HG03139 (cell line): ENCODE measurements at regions not wholly inside any gene's neighbourhood (a gene's known extent, or its start where the extent isn't known, plus 50 kb on each side); places are given as distances from the start of the nearest gene placed in this dataset.
"Not testable (repeated sequence)": the region's sequence is repeated elsewhere in the genome, so short reads cannot be mapped to it uniquely, and the experiment has no call there.

Experiments
- ATAC-seq: cut with Tn5 transposase; IDR thresholded peaks from one replicate; pipeline ENCODE4 v1.9.1; 2021; ENCODE audit not compliant: unreplicated experiment

DNA sequence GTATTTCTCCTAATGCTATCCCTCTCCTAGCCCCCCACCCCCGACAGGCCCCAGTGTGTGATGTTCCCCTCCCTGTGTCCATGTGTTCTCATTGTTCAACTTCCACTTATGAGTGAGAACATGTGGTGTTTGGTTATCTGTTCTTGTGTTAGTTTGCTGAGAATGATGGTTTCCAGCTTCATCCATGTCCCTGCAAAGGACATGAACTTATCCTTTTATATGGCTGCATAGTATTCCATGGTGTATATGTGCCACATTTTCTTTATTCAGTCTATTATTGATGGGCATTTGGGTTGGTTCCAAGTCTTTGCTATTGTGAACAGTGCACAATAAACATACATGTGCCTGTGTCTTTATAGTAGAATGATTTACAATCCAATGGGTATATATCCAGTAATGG, 362.0 kb upstream of the GYPC start:
- not testable (repeated sequence) for ATAC-seq

DNA sequence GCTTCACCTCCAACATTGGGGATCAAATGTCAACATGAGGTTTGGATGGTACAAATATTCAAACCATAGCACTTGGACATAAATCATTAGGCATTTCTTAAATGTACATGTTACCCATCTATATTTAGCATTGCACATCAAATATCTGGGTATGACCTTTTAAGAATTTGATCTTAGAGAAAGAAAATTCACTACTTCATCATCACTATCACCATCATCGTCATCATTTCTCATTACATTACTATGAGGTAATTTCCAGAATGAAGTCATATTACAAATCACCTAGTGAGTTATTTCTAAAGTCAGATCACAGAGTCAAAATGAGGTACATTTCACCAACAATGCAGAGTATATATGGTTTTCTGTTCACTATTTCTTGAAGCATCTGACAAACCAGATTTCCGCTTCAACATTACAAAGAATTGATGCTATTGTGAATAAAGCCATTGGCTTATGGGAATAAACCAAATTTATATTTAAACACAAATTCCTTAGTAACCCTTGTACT, 356.4 kb upstream of the GYPC start:
- no peak for ATAC-seq

DNA sequence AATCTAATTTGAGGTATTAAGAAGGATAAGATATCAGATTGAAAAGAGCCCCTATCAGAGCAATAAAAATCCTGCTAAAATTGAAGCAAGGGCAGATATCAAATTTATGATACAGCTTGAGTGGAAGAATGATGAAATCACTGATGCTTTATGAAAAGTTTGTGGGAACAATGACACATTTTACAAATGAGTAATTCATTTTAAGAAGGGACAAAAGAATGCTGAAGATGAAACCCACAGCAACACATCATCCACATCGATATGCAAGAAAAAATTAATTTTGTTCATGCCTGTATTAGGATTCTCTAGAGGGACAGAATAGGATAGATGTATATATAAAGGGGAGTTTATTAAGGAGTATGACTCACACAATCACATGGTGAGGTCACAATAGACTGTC, 355.6 kb upstream of the GYPC start:
- no peak for ATAC-seq

DNA sequence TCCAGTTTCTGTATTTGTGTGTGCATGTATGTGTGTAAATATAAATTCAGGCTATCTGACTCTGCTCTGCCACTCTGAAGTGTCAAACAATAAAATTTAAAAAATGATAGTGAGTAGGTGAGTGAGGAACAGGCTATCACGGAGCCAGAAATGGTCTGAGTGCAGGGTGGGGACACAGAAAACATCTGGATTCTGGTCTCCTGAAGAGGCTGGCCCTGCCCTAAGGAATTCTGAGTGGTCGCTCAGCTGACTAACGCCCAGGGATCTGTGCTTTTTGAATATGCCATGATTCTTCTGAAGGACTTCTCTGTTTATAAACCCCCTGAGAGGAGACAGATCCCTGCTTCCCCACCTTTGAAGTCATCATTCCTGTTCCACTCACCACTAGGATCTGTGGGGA, 353.9 kb upstream of the GYPC start:
- ATAC-seq = no peak

DNA sequence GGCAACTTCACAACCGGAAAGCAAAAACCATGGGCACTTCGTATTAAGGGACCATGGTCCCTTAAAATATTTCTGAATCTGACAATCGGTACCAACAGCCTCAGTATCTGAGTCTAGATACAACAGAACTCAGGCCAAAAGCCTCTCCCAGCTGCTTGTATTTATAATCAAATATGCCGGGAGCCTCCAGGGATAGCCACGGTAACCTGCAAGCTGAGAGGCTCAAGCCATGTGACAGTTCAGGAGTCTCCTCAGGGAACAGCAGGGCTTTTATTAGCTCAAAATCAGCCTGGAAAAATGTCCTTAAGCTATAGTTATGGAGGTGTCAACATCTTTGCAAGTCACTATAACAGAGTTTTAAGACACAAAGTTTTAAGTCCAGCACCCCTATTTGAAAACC, 352.8 kb upstream of the GYPC start:
- no peak for ATAC-seq

DNA sequence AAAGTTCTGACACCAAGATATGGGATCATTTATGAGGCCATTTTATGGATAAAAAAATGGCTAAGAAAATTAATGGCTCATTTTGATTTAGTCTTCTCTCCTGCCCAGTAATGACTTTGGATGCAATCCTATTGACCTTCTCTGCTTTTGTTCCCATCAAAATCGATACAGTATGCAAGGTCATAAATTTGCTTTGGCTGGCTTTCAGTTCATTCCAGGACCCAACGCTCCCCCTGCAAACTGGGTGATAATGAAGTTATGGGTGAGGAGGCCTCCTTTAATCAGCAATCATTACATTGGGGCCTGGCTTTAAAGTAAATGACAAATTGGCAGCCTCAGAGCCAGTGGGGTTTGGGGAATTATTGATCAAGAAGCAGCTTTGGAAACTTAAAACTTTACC, 351.8 kb upstream of the GYPC start:
- ATAC-seq = no peak

DNA sequence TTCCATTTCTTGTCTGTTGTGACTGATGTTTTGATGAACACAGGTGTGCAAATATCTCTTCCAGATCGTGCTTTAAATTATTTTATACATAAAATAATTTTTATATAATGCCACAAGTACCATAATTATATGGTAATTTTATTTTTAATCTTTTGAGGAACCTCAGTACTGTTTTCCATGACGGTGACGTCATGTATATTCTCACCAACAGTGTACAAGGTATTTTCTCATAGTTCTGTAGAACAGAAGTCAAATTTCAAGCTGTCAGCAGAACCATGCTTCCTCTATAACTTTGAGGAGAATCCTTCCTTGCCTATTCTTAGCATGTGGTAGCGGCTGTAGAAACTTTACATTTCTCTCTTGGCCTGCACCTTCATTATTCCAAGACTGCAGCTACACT, 349.4 kb upstream of the GYPC start:
- ATAC-seq = no peak

DNA sequence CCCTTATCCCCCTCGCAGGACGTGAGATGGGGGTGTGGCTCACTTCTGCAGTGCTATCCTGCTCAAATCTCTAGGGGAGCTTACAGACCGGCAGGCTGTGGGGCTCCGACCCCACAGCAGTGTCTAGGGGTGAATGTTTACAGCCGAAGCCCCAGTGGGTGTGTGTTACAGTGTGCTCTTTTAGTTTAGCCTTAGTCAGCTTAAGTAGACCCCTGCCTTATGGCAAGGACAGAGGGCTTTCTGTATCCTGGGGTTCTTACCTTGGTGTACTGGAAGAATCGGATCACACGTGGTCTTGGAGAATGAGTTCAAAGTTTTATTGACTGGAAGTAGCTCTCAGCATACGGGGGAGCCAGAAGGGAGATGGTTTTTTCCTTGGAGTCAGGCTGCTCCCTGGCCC, 348.2 kb upstream of the GYPC start:
- ATAC-seq = no peak

DNA sequence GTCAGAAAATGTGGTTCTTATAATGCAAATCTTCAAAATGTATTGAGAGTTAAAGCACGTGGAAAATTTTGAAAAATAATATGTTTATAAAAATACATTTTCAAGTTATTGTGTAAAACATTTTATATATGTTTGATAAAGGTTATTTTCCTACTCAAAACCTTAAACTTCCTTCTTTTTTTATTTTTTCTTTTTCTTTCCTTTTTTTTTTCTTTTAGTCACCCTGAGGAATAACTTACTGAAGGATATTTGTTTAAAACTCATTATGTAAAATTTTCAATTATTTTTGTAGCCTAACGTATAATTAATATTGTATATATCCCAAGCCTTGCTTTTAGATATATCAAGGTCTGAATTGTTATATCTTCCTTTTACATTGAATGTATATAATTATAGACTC, 346.8 kb upstream of the GYPC start:
- no peak for ATAC-seq

DNA sequence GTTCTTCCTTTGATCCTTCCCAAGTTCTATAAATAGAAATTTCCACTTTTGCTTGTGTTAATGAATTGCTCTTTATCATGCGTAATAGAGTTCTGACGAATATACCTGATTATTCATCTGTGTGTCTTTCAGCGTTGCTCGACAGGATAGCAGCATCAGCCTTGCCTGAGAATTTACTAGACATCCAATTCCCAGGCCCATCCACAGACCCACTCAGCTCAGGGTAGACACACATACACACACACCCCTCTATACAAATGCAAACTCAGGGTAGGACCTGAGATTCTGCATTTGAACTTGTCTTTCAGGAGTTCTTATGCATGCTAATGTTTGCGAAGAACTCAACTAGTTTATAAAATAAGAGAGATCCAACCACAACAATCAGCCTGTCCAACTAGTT, 343.4 kb upstream of the GYPC start:
- ATAC-seq = no peak

DNA sequence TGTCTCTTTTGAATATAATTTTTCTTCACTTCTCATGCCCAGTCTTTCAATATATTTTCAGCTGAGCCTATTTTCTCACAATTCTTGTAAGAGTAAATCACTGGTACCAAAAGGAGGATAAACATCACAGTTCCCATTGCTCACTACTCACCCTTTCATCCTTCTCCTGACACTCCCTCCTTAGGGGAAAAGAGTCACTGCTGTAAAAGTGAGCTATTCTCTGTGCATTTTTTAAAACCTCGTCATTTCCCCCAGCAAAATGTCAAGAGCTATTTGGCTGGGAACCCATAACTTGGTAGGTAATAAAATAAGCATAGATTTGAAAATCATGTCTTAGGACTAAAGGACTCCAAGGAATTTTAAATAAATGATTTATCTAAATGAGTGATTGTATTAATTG, 340.1 kb upstream of the GYPC start:
- ATAC-seq = no peak

DNA sequence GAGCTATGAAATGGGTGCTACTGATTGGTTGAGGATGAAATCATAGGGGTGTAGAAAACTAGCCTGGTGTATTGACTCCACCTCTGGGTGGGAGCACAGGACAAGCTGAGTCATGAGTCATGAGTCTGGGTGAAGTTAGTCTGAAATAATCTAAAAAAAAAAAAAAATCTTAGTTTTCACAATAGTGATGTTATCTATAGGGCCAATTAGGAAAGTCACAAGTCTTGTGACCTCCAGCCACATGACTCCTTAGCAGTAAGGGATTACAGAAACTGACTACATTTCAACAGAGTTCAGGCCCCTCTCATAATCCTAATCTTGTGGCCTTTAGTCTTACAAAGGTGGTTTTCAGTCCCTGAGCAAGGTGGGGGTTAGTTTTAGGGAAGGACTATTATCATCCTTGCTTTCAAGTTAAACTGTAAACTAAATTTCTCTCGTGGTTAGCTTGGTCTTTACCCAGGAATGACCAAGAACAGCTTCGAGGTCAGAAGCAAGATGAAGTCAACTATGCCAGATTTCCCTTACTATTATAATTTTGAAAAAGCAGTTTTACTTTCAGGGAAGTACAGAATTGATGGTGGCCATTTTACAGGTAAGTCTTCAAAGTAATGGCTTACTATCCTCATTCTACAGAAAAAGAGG, 338.0 kb upstream of the GYPC start:
- ATAC-seq = no peak

DNA sequence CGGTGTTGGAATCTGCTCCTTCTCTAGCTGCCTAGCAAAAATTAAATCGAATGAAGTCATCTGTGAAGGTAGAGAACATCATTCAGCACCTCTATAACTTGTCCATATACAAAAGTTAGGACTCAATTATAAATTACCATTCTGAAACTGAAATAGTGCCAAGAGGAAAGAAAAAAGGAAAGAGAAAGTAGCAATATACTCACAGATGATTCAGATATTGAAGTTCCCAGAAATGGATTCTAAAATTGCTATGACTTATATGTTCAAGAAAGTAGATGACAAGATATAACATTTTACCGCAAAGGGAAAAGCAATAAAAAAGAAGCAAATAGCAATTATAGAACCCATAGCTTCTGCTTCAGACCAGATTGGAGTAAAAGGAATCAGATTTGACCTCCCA, 333.6 kb upstream of the GYPC start:
- no peak for ATAC-seq

DNA sequence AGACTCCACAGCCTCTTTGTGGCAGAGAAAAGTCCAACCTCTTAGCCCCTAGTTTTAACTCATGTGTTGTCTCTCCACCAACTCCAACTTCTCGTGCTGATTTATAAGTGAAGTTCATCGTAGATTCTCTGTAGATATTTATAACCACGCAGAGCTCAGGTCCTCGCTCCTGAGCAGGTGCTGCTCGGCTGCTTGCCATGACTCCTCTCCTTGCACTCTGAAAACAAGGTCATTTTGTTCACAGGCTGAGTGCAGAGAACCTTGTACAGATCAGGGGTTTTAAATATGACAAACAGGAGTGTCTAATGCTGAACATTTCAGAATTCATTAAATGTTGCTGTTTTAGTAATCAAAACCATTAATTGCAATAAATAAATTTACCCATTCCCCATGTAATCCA, 330.8 kb upstream of the GYPC start:
- no peak for ATAC-seq

DNA sequence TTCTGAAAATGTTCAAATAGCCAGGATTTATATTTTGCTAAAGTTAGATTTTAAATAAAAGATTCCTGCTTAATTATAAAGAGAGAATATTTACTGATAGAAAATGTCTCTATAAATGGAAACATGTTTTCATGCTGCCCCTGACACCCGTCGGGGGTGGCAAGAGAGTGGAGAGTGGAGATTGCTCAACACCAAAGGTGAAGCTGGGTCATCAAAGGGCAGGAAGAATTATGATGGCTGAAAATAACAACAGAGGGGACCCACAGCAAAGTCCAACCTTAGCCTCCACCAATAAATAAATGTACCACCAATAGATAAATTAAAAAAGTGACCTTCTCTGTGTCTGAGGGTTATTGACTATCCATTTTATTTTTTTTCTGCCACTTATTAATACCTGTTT, 326.8 kb upstream of the GYPC start:
- no peak for ATAC-seq

DNA sequence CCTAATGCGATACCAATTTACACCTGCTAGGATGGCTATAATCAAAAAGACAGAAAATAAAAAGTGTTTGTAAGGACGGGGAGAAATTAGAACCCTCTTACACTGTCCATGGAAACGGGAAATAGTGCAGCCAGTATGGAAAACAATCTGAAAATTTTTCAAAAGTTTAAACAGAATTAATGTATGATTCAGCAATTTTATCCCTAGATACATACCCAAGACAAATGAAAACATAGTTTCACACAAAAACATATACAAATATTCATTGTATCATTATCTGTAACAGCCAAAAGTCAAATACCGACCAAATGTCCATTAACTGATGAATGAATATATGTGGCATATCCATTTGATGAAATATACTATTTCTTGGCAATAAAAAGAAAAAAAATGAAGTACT, 313.5 kb upstream of the GYPC start:
- ATAC-seq = no peak

DNA sequence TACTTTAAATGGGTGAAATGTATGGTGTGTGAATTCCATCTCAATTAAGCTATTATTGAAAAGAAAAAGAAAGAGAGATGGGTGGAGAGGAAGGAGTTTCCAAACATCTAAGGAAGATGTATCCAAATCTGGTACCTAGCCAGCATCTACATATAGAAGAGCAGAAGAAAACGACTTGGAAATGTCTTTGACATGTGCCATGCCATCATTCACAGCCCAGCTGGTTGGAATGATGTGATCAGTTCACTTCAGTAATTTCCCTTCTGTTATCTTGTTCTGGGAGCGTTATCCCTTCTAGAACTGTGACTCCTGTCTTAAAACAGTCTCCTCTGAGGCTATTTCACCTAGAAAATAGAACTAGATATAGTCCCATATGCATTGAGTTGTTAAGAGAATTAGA, 312.8 kb upstream of the GYPC start:
- ATAC-seq = no peak

DNA sequence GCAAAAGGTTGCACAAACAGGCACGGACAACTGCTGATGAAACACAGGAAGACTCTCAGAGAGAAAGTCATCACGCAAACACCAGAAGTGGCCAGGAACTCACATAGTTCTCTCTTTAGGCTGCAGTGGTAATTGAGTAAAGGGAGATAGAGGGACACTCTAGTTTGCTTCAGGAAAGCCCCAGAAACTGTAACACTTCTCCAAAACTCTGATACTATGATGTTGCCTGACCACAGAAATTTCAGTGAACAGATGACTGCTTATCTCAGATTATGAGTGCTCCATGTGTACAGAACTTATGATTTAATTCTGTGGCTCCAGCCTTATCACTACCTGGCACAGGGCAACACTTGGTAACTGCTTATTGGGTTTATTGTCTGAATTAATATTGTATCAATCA, 311.5 kb upstream of the GYPC start:
- ATAC-seq = no peak

DNA sequence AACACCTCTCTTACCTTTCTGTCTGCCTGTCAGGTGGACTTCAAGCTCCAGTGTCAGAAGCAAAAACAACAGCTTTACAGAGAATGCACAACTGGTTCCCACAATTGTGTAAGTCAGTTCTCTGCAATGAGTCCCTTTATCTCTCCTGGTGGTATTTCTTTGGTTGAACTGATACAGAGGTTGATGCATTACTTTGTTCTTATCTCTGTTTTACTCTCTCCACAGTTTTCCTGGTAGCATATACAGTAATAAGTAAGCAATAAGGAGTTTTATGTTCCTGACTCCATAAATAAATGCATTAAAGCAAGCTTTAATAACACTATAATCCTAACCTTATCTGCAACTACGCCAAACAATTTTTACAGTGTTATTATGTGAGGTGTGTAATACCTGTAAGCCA, 310.3 kb upstream of the GYPC start:
- ATAC-seq = no peak

DNA sequence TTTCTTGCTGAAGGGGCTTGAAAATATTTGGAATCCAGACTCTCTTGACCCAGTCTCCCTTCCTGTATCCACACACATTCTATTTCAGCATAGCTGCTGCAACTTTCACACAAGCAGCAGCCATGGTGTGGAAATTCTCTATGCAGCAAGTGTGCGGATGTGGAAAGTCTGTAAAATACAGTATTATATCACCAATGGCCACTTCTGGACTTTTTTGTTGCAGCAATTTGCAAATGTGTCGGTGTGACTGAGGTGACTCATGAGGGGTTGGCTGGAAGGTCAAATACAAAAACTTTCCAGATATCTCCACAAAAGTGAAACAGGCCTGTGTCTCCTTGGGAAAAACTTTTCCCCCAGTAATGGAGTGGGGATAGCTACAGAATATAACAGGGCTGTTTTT, 299.3 kb upstream of the GYPC start:
- ATAC-seq = no peak

DNA sequence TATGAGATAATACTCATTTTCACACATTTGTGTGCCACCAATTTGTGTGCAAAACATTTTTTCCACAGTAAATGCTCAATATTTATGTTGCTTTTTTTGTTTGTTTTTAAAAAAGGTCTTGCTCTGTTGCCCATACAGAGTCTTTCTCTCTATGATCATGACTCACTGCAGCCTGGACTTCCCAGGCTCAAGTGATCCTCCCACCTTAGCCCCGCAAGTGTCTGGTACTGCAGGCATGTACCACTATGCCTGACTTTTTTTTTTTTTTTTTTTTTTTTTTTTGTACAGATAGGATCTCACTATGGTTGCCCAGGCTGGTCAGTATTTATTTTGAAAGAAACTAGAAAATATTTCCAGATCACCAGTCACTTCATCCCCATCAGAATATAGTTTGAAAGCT, 297.8 kb upstream of the GYPC start:
- ATAC-seq = no peak

DNA sequence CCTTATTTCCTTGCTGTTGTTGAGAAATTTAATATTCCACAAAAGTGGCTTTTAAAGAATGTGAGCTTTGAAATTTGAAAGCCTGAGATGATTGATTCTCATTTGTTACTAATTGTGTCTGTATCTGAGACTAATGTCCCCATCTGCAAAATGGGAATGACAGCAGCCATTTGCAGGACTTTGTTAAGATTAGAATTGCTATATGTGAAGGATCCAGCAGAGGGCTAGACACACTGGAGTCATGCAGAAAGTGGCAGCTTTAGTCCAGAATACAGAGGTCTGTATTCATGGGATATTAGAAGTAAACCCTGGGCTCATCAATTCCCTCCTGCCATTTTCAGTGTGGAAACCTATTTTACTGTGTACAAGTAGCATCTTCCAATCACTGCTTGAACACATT, 296.5 kb upstream of the GYPC start:
- no peak for ATAC-seq

DNA sequence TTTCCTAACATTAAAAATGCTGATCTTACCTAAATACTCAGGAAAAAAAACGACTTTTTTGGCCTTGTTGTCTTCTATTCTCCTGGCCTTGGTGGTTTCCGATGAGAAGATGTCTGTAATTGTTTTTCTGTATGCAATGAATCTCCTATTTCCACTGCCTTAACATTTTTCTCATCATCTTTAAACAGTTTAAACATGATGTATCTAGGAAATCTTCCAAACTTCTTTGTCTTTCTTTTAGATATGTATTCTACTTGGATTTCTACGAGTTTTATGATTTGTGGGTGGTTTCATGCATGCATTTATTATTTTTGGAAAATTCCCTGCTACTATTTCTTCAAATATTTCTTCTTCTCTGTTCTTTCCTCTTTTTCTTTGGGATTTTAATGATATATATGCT, 288.6 kb upstream of the GYPC start:
- ATAC-seq = no peak

DNA sequence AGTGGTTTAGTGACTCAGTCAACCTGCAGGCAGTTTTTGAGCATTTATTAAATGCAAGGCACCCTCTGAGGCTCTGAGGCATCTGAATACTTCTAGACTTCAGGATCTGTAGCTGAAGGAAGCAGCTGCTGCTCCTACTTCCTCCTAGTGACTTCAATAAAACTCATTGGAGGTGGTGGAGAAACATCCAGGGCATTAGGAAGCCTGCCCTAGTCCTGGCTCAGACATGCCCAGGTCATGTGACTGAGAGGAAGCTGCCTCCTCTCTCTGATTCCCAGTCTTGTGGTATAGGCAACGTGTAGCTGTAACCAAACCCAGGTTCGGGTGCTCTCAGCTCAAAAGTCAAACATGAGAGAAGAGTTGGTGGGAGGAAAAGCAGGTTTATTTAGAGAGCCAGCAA, 287.2 kb upstream of the GYPC start:
- ATAC-seq = no peak
